HepG2 (cell line): ENCODE measurements at regions not wholly inside any gene's neighbourhood (a gene's known extent, or its start where the extent isn't known, plus 50 kb on each side); places are given as distances from the start of the nearest gene placed in this dataset.

ENCODE experiments used
- ATAC-seq: fragments of 200-7000 bp; cut with Tn5 transposase; 3 replicates; pipeline ENCODE4 v1.9.1; 2020; ENCODE audit warnings: mild to moderate bottlenecking, moderate library complexity
- BruUV-seq: library from RNA; stranded (reverse); fragments of 400-500 nt; replicated peaks from 2 replicates; lab custom pipeline; 2021; lab: Mats Ljungman, UMichigan
- CTCF ChIA-PET: fragments of 300-600 bp; formaldehyde crosslinking; extraction: SDS; loops from one replicate; lab custom pipeline; 2021; ENCODE audit warnings: low total read pairs, inconsistent platforms, low intra/inter-chr PET ratio; lab: Yijun Ruan, JAX
- POLR2A ChIA-PET: fragments of 350-600 bp; sonication (Branson Sonifier 250); formaldehyde crosslinking; loops from one replicate; lab custom pipeline; 2020; ENCODE audit warnings: antibody characterized with exemption, inconsistent platforms; lab: Yijun Ruan, JAX
- DNase-seq: peaks from one replicate; pipeline ENCODE4 v3.0.0-alpha.2; 2015; ENCODE audit warnings: low spot score
- FAIRE-seq: peaks from 3 replicates; lab custom pipeline; 2011; peaks lifted over from hg19 to GRCh38; lab: Jason Lieb, UNC
- H2AFZ ChIP-seq: one replicate; pipeline ENCODE4 v1.6.1; 2011; ENCODE audit warnings: low read length, inconsistent platforms
- H3K27ac ChIP-seq: fragments of 300-600 bp; 3 replicates; pipeline ENCODE4 v1.8.0; 2011; ENCODE audit warnings: mixed run types, mild to moderate bottlenecking, mixed read lengths, low read length, inconsistent platforms; ENCODE audit not compliant: insufficient read depth; ENCODE audit errors: extremely low read length
- H3K27me3 ChIP-seq, 2 experiments: fragments of 200-600 bp in 1 of 2; 2 replicates in 1 of 2; 3 replicates in 1 of 2; pipeline versions ENCODE4 v1.6.0 to v1.8.0; 2011; ENCODE audit warnings: low read length in 2 of 2, mild to moderate bottlenecking in 2 of 2, moderate library complexity in 2 of 2, inconsistent platforms in 1 of 2; ENCODE audit not compliant: insufficient read depth in 2 of 2, control insufficient read depth in 1 of 2
- H3K36me3 ChIP-seq, 2 experiments: fragments of 200-600 bp in 1 of 2; replicated peaks in 1 of 2; 2 replicates in 1 of 2; 3 replicates in 1 of 2; pipeline versions ENCODE4 v1.5.1 to v1.8.0; 2011; ENCODE audit warnings: low read length in 2 of 2, inconsistent platforms in 1 of 2; ENCODE audit not compliant: insufficient read depth in 2 of 2, control insufficient read depth in 1 of 2
- H3K4me1 ChIP-seq: 2 replicates; pipeline ENCODE4 v1.5.1; 2012; ENCODE audit warnings: low read length, inconsistent platforms; ENCODE audit not compliant: insufficient read depth
- H3K4me2 ChIP-seq: 2 replicates; pipeline ENCODE4 v1.6.0; 2011; ENCODE audit warnings: low read depth, low read length, inconsistent platforms
- H3K4me3 ChIP-seq, 3 experiments: fragments of 200-600 bp in 1 of 3; sonication (generic), shearing (Covaris generic) in 1 of 3; replicated peaks in 1 of 3; 2 replicates each; pipeline ENCODE4 v1.5.1; 2011 to 2016; ENCODE audit warnings: low read length in 3 of 3, inconsistent platforms in 2 of 3, low read depth in 2 of 3, mild to moderate bottlenecking in 2 of 3, control low read depth in 1 of 3, mixed read lengths in 1 of 3; ENCODE audit not compliant: insufficient read depth in 1 of 3
- H3K79me2 ChIP-seq: one replicate; pipeline ENCODE4 v1.6.1; 2011; ENCODE audit warnings: low read length, inconsistent platforms; ENCODE audit not compliant: insufficient read depth
- H3K9ac ChIP-seq: 2 replicates; pipeline ENCODE4 v1.6.0; 2011; ENCODE audit warnings: mild to moderate bottlenecking, low read depth, low read length, inconsistent platforms; ENCODE audit not compliant: insufficient read depth
- H3K9me3 ChIP-seq: 2 replicates; pipeline ENCODE4 v1.5.1; 2012; ENCODE audit warnings: mild to moderate bottlenecking, low read length
- H4K20me1 ChIP-seq: 2 replicates; pipeline ENCODE4 v1.6.0; 2011; ENCODE audit warnings: inconsistent platforms, mild to moderate bottlenecking, low read length, moderate library complexity; ENCODE audit not compliant: insufficient read depth
- AGO2 ChIP-seq: fragments of 200-400 bp; formaldehyde crosslinking; optimal IDR thresholded peaks from 2 replicates; pipeline ENCODE3; 2017; ENCODE audit warnings: mild to moderate bottlenecking, low read depth, low read length, moderate library complexity
- KLF12 ChIP-seq: sonication (generic); formaldehyde crosslinking; IDR thresholded peaks from 2 replicates; pipeline ENCODE4 v1.4.0; 2020; ENCODE audit warnings: missing genetic modification reagents, borderline replicate concordance
- PCBP1 ChIP-seq: fragments of 200-400 bp; formaldehyde crosslinking; IDR thresholded peaks from 2 replicates; pipeline ENCODE4 v1.6.1; 2017; ENCODE audit warnings: mild to moderate bottlenecking, low read depth, low read length, borderline replicate concordance
- TFDP2 ChIP-seq: sonication (generic); formaldehyde crosslinking; IDR thresholded peaks from 2 replicates; pipeline ENCODE4 v1.4.0; 2020; ENCODE audit warnings: missing genetic modification reagents
- ZFP36 ChIP-seq: fragments of 150-350 bp; IDR thresholded peaks from 2 replicates; pipeline ENCODE4 v1.6.1; 2018; ENCODE audit warnings: borderline replicate concordance, low read length, low read depth; ENCODE audit not compliant: partially characterized antibody
- ZFP62 ChIP-seq: sonication (generic); formaldehyde crosslinking; IDR thresholded peaks from 2 replicates; pipeline ENCODE4 v1.4.0; 2020; ENCODE audit warnings: missing genetic modification reagents
- ZKSCAN1 ChIP-seq: fragments of 150-350 bp; IDR thresholded peaks from 2 replicates; pipeline ENCODE4 v1.6.1; 2014; ENCODE audit warnings: low read length
- ZNF180 ChIP-seq: sonication (generic); formaldehyde crosslinking; IDR thresholded peaks from 2 replicates; pipeline ENCODE4 v1.4.0; 2020; ENCODE audit warnings: low read depth, missing genetic modification reagents, borderline replicate concordance
- ZNF543 ChIP-seq: sonication (generic); formaldehyde crosslinking; IDR thresholded peaks from 2 replicates; pipeline ENCODE4 v1.4.0; 2020; ENCODE audit warnings: mild to moderate bottlenecking, missing genetic modification reagents
- ZNF670 ChIP-seq: sonication (generic); formaldehyde crosslinking; IDR thresholded peaks from 2 replicates; pipeline ENCODE4 v1.8.0; 2022; ENCODE audit warnings: mild to moderate bottlenecking, missing genetic modification reagents, borderline replicate concordance
- WGBS: methylation state at CpG from one replicate; pipeline ENCODE4 v1.1.6; 2017; ENCODE audit warnings: low lambda C conversion rate; 5-methylcytosine and 5-hydroxymethylcytosine counted together
- in situ Hi-C: cut with HindIII; loops from 2 replicates; pipeline ENCODE4 v1.10.0; 2017; ENCODE audit warnings: low pct_unique_long_range_greater_than_20kb; ENCODE audit not compliant: extremely low pct_ligation_motif_present
- intact Hi-C: fragments of 100-400 bp; cut with micrococcal nuclease; formaldehyde crosslinking; loops from one replicate; pipeline ENCODE4 v1.10.0; 2022; ENCODE audit not compliant: unreplicated experiment

- TF ChIP-seq ZFP36 (no peak), ZNF180 (CRISPR knock-in tag) (no peak), TFDP2 (CRISPR knock-in tag) (no peak), ZFP62 (CRISPR knock-in tag) (no peak), KLF12 (no peak), ZKSCAN1 (no peak), ZNF670 (CRISPR knock-in tag) (no peak)
Observed at GRCh38 chr9:82621447-82621846, 441.5 kb downstream of the RASEF start (continued).

GRCh38 chr9:82637368-82637767, 425.6 kb downstream of the RASEF start:
- no peak overlapping the region for H2AFZ ChIP-seq
- peaks cover 14% of the 10 kb centered on the region for H3K9me3 ChIP-seq
- WGBS = no CpG with 5 or more reads among the region's 3 CpGs
- no peaks in the 10 kb centered on the region for H3K27me3 ChIP-seq
- TF ChIP-seq ZNF543 (CRISPR knock-in tag) (no peak), PCBP1 (no peak), AGO2 (no peak)
- BruUV-seq = no TSS peak
- in situ Hi-C loops = no loop called here
- H3K36me3 ChIP-seq = no peaks in the 10 kb centered on the region
- ChIA-PET CTCF (no interaction called here), POLR2A (no interaction called here)
- no peak for ATAC-seq
- intact Hi-C loops = no loop called here
- DNase-seq = no peak
- H3K4me1 ChIP-seq = no peaks in the 10 kb centered on the region
- FAIRE-seq = no peak
- H3K4me2 ChIP-seq = no peak overlapping the region
- no peaks in the 10 kb centered on the region for H3K79me2 ChIP-seq
- H3K27ac ChIP-seq = no peak overlapping the region
- H3K4me3 ChIP-seq = no peak overlapping the region
- no peak overlapping the region for H3K9ac ChIP-seq
- H4K20me1 ChIP-seq = no peaks in the 10 kb centered on the region
